GM23338 (cell line): ENCODE measurements at regions not wholly inside any gene's neighbourhood (a gene's known extent, or its start where the extent isn't known, plus 50 kb on each side); places are given as distances from the start of the nearest gene placed in this dataset.

ENCODE experiments used
- CREB1 ChIP-seq: fragments of 250-450 bp; sonication (Bioruptor Pico); IDR thresholded peaks from 2 replicates; pipeline ENCODE4 v1.5.0; 2020; ENCODE audit warnings: low read depth, mild to moderate bottlenecking, moderate library complexity
- CTCF ChIP-seq, 2 experiments: fragments of 200-600 bp in 1 of 2; sonication (generic) in 1 of 2; conservative IDR thresholded peaks; 2 replicates each; pipeline versions ENCODE4 v1.5.1 to v1.6.1; 2016 to 2017; ENCODE audit warnings: antibody characterized with exemption in 2 of 2, low read depth in 2 of 2, mild to moderate bottlenecking in 2 of 2, moderate library complexity in 1 of 2
- ETS1 ChIP-seq: IDR thresholded peaks from 2 replicates; pipeline ENCODE4 v1.6.1; 2016; ENCODE audit warnings: antibody characterized with exemption
- EZH2 ChIP-seq: fragments of 200-600 bp; sonication (generic); IDR thresholded peaks from one replicate; pipeline ENCODE4 v1.8.0; 2017; ENCODE audit warnings: antibody characterized with exemption, mild to moderate bottlenecking, low read depth; ENCODE audit not compliant: unreplicated experiment
- EZH2phosphoT487 ChIP-seq: fragments of 200-600 bp; sonication (generic); IDR thresholded peaks from one replicate; pipeline ENCODE4 v1.8.1; 2018; ENCODE audit warnings: antibody characterized with exemption; ENCODE audit not compliant: unreplicated experiment
- JUNB ChIP-seq: IDR thresholded peaks from one replicate; pipeline ENCODE4 v1.6.1; 2016; ENCODE audit warnings: antibody characterized with exemption; ENCODE audit not compliant: unreplicated experiment
- NANOG ChIP-seq: IDR thresholded peaks from 2 replicates; pipeline ENCODE4 v1.6.1; 2016; ENCODE audit warnings: antibody characterized with exemption, borderline replicate concordance
- POLR2AphosphoS5 ChIP-seq: IDR thresholded peaks from 2 replicates; pipeline ENCODE4 v1.6.1; 2016; ENCODE audit warnings: antibody characterized with exemption, low read depth
- REST ChIP-seq: IDR thresholded peaks from one replicate; pipeline ENCODE4 v1.6.1; 2018; ENCODE audit warnings: antibody characterized with exemption; ENCODE audit not compliant: unreplicated experiment
- ZNF331 ChIP-seq: fragments of 250-450 bp; sonication (Bioruptor Pico); IDR thresholded peaks from 2 replicates; pipeline ENCODE4 v1.5.0; 2020; ENCODE audit warnings: low read depth, mild to moderate bottlenecking, moderate library complexity

GRCh38 chr6:91994787-91995186 is 1407.9 kb upstream of the MAP3K7 start:
- TF ChIP-seq CTCF (conservative IDR thresholded peaks at IDR 0.05; ENCODE audit: low read depth in 2 of 2): no peak
- no peak for TF ChIP-seq POLR2AphosphoS5
- TF ChIP-seq EZH2: no peak
- no peak for TF ChIP-seq JUNB
- TF ChIP-seq NANOG: no peak
- no peak for TF ChIP-seq EZH2phosphoT487
- no peak for TF ChIP-seq ETS1
- TF ChIP-seq CREB1 (CRISPR knock-in tag): no peak
- no peak for TF ChIP-seq ZNF331
- TF ChIP-seq REST: no peak
